ENCODE measurements at regions not wholly inside any gene's neighbourhood (a gene's known extent, or its start where the extent isn't known, plus 50 kb on each side); places are given as distances from the start of the nearest gene placed in this dataset.

DNA sequence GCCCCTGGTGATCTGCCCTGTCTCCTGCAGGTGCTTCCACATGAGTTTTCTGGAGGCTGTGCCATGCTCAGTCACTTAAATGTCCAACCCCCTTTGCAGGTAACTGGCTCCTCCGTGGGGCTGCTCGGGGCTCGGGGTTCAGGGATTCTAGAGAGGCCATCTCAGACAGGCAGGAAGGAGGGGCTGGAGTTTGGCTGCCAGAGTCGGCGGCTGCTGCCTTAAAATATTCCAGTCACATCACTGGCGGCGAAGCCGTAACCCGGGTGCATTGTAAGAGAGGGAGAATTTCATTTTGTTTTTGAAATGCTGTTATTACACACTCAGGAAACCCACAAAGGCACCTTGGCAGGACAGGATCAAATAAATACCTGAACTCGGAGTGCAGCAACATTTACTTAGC is 212.9 kb upstream of the PMEPA1 start:
- H3K27me3 ChIP-seq (ENCODE audit: insufficient read depth, low read length, poor library complexity, severe bottlenecking): no peaks in the 10 kb centered on the region
- H3K4me3 ChIP-seq (ENCODE audit: low read length, poor library complexity, severe bottlenecking): no peak overlapping the region
- H3K9ac ChIP-seq (ENCODE audit: low read depth, low read length, poor library complexity, severe bottlenecking): no peak overlapping the region
- H3K4me2 ChIP-seq (ENCODE audit: low read depth, low read length, poor library complexity, severe bottlenecking): no peak overlapping the region
- TF ChIP-seq, protein P1, sequence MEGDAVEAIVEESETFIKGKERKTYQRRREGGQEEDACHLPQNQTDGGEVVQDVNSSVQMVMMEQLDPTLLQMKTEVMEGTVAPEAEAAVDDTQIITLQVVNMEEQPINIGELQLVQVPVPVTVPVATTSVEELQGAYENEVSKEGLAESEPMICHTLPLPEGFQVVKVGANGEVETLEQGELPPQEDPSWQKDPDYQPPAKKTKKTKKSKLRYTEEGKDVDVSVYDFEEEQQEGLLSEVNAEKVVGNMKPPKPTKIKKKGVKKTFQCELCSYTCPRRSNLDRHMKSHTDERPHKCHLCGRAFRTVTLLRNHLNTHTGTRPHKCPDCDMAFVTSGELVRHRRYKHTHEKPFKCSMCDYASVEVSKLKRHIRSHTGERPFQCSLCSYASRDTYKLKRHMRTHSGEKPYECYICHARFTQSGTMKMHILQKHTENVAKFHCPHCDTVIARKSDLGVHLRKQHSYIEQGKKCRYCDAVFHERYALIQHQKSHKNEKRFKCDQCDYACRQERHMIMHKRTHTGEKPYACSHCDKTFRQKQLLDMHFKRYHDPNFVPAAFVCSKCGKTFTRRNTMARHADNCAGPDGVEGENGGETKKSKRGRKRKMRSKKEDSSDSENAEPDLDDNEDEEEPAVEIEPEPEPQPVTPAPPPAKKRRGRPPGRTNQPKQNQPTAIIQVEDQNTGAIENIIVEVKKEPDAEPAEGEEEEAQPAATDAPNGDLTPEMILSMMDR (conservative IDR thresholded peaks at IDR 0.05; ENCODE audit: low read length): no peak
- H3K9me3 ChIP-seq (ENCODE audit: insufficient read depth, low read depth, low read length): no peaks in the 10 kb centered on the region; the same call in 1 of the 2 replicates
- no peaks in the 10 kb centered on the region for H3K79me2 ChIP-seq (ENCODE audit: insufficient read depth, low read length)
- H3K36me3 ChIP-seq (ENCODE audit: insufficient read depth, low read length): no peaks in the 10 kb centered on the region
- H3K9me2 ChIP-seq (replicated peaks; ENCODE audit: low read depth, low read length): no peaks in the 10 kb centered on the region
- H3K4me1 ChIP-seq (ENCODE audit: insufficient read depth, low read length, poor library complexity, severe bottlenecking): no peaks in the 10 kb centered on the region
- no peaks in the 10 kb centered on the region for H4K20me1 ChIP-seq (ENCODE audit: insufficient read depth, low read length, poor library complexity, severe bottlenecking)
- H2AFZ ChIP-seq (ENCODE audit: low read length): no peak overlapping the region
- H3F3A ChIP-seq (ENCODE audit: low read depth): no peaks in the 10 kb centered on the region

DNA sequence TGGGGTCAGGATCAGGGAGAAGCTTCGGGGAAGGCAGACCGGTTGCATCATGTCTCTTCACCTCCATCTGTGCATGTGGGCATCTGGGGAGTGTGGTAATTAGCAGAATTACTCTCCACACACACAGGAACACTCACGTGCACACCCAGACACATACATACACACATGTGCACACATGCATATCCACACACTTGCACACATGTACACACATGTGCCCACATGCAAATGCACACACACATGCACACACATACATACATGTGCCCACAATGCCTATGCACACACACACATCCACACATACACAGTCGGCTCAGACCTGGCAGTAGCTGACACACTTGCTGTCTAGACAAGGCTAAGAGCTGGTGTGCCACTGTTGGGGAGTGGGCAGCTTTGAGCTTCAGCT is 212.3 kb upstream of the PMEPA1 start:
- TF ChIP-seq, protein P1 (conservative IDR thresholded peaks at IDR 0.05; ENCODE audit: low read length): no peak
- TF ChIP-seq EZH2phosphoT487 (IDR thresholded peaks at IDR 0.05; ENCODE audit: borderline replicate concordance): no peak

DNA sequence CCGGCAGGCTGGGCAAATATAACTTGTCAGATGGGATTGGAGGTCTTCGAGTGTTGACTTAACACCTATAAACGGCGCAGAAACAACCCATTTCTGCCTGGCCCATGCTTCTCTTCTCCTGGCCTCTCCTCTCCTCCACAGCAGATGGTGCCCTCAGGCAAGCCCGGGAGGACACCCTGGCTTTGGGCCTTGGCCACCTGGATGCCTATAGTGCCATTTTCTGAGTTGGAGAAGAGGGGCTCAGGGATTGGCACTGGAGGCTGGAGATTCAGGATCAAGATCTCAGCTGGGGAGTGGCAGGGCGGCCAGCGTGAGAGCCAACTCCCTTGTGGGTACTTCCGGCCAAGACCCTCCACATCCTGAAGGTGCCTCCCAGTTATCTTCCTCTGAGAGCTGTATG is 211.9 kb upstream of the PMEPA1 start:
- no peaks in the 10 kb centered on the region for H3K36me3 ChIP-seq (ENCODE audit: insufficient read depth, low read length)
- H3K9me2 ChIP-seq (replicated peaks; ENCODE audit: low read depth, low read length): no peaks in the 10 kb centered on the region
- no peak overlapping the region for H3K4me2 ChIP-seq (ENCODE audit: low read depth, low read length, poor library complexity, severe bottlenecking)
- no peaks in the 10 kb centered on the region for H3K9me3 ChIP-seq (ENCODE audit: insufficient read depth, low read depth, low read length)
- no peak overlapping the region for H3K4me3 ChIP-seq (ENCODE audit: low read length, poor library complexity, severe bottlenecking)
- no peaks in the 10 kb centered on the region for H3F3A ChIP-seq (ENCODE audit: low read depth)
- H2AFZ ChIP-seq (ENCODE audit: low read length): no peak overlapping the region
- H3K27me3 ChIP-seq (ENCODE audit: insufficient read depth, low read length, poor library complexity, severe bottlenecking): no peaks in the 10 kb centered on the region
- no peaks in the 10 kb centered on the region for H4K20me1 ChIP-seq (ENCODE audit: insufficient read depth, low read length, poor library complexity, severe bottlenecking)
- no peaks in the 10 kb centered on the region for H3K4me1 ChIP-seq (ENCODE audit: insufficient read depth, low read length, poor library complexity, severe bottlenecking)
- TF ChIP-seq, protein P1 (conservative IDR thresholded peaks at IDR 0.05; ENCODE audit: low read length): no peak
- TF ChIP-seq EZH2phosphoT487 (IDR thresholded peaks at IDR 0.05; ENCODE audit: borderline replicate concordance): no peak
- H3K9ac ChIP-seq (ENCODE audit: low read depth, low read length, poor library complexity, severe bottlenecking): no peak overlapping the region
- no peaks in the 10 kb centered on the region for H3K79me2 ChIP-seq (ENCODE audit: insufficient read depth, low read length)

More for the DNA sequence above, 212.3 kb upstream of the PMEPA1 start:
- H3K79me2 ChIP-seq (ENCODE audit: insufficient read depth, low read length): no peaks in the 10 kb centered on the region
- H3K9me3 ChIP-seq (ENCODE audit: insufficient read depth, low read depth, low read length): no peaks in the 10 kb centered on the region
- H3K36me3 ChIP-seq (ENCODE audit: insufficient read depth, low read length): no peaks in the 10 kb centered on the region
- H3K4me3 ChIP-seq (ENCODE audit: low read length, poor library complexity, severe bottlenecking): no peak overlapping the region
- H3K4me1 ChIP-seq (ENCODE audit: insufficient read depth, low read length, poor library complexity, severe bottlenecking): no peaks in the 10 kb centered on the region
- H2AFZ ChIP-seq (ENCODE audit: low read length): no peak overlapping the region
- H3K9me2 ChIP-seq (replicated peaks; ENCODE audit: low read depth, low read length): no peaks in the 10 kb centered on the region
- no peaks in the 10 kb centered on the region for H3K27me3 ChIP-seq (ENCODE audit: insufficient read depth, low read length, poor library complexity, severe bottlenecking)
- H4K20me1 ChIP-seq (ENCODE audit: insufficient read depth, low read length, poor library complexity, severe bottlenecking): no peaks in the 10 kb centered on the region
- no peak overlapping the region for H3K4me2 ChIP-seq (ENCODE audit: low read depth, low read length, poor library complexity, severe bottlenecking)
- H3F3A ChIP-seq (ENCODE audit: low read depth): no peaks in the 10 kb centered on the region
- no peak overlapping the region for H3K9ac ChIP-seq (ENCODE audit: low read depth, low read length, poor library complexity, severe bottlenecking)
